RWPE2 (cell line): ENCODE measurements at regions not wholly inside any gene's neighbourhood (a gene's known extent, or its start where the extent isn't known, plus 50 kb on each side); places are given as distances from the start of the nearest gene placed in this dataset.

Experiments used
- ATAC-seq: fragments of 200-7000 bp; cut with Tn5 transposase; 3 replicates; pipeline ENCODE4 v1.9.1; 2021; ENCODE audit warnings: low read depth
- DNase-seq: peaks from one replicate; pipeline ENCODE4 v3.0.0-alpha.2; 2020; ENCODE audit warnings: low spot score
- H3K27ac ChIP-seq: fragments of 450-650 bp; 2 replicates; pipeline ENCODE4 v1.5.1; 2017; ENCODE audit warnings: mild to moderate bottlenecking; ENCODE audit not compliant: poor library complexity, severe bottlenecking
- H3K27me3 ChIP-seq: fragments of 250-450 bp; sonication (Bioruptor Pico); 2 replicates; pipeline ENCODE4 v1.5.1; 2021; ENCODE audit warnings: mild to moderate bottlenecking, moderate library complexity; ENCODE audit not compliant: insufficient read depth, poor library complexity, severe bottlenecking
- H3K36me3 ChIP-seq: fragments of 250-450 bp; sonication (Bioruptor Pico); 2 replicates; pipeline ENCODE4 v1.5.1; 2020; ENCODE audit warnings: low read depth, mild to moderate bottlenecking, moderate library complexity
- H3K4me1 ChIP-seq: fragments of 250-450 bp; sonication (Bioruptor Pico); 2 replicates; pipeline ENCODE4 v1.5.1; 2021; ENCODE audit warnings: mild to moderate bottlenecking, moderate library complexity; ENCODE audit not compliant: insufficient read depth, poor library complexity, severe bottlenecking
- H3K4me3 ChIP-seq: fragments of 250-450 bp; sonication (Bioruptor Pico); 2 replicates; pipeline ENCODE4 v1.5.1; 2021; ENCODE audit warnings: mild to moderate bottlenecking, moderate library complexity; ENCODE audit not compliant: severe bottlenecking
- H3K9me3 ChIP-seq: fragments of 250-450 bp; sonication (Bioruptor Pico); 2 replicates; pipeline ENCODE4 v1.5.1; 2021; ENCODE audit warnings: mild to moderate bottlenecking, moderate library complexity; ENCODE audit not compliant: severe bottlenecking
- CTCF ChIP-seq: fragments of 450-650 bp; IDR thresholded peaks from one replicate; pipeline ENCODE4 v1.5.1; 2017; ENCODE audit warnings: mild to moderate bottlenecking, moderate library complexity; ENCODE audit not compliant: poor library complexity, severe bottlenecking

GRCh38 chr22:26983311-26983710 is 325.9 kb downstream of the MIAT start:
- TF ChIP-seq CTCF = no peak
- ATAC-seq (peak; percentile 29; the same call in 1 of the 3 replicates), DNase-seq (no peak)
- Histone ChIP-seq H3K36me3 (no peaks in the 10 kb centered on the region), H3K9me3 (no peaks in the 10 kb centered on the region), H3K4me1 (no peaks in the 10 kb centered on the region), H3K27ac (no peak overlapping the region), H3K4me3 (no peak overlapping the region), H3K27me3 (peaks cover 17% of the 10 kb centered on the region)

GRCh38 chr22:26985206-26985605 is 327.8 kb downstream of the MIAT start:
- Histone ChIP-seq H3K27me3 (peaks cover 17% of the 10 kb centered on the region), H3K9me3 (no peaks in the 10 kb centered on the region), H3K36me3 (no peaks in the 10 kb centered on the region), H3K4me3 (no peak overlapping the region), H3K4me1 (no peaks in the 10 kb centered on the region), H3K27ac (no peak overlapping the region)
- no peak for TF ChIP-seq CTCF
- ATAC-seq (no peak), DNase-seq (no peak)

- H3K4me3 ChIP-seq = no peak overlapping the region
- peaks cover 17% of the 10 kb centered on the region for H3K27me3 ChIP-seq
- no peaks in the 10 kb centered on the region for H3K36me3 ChIP-seq
- H3K9me3 ChIP-seq = no peaks in the 10 kb centered on the region
- H3K27ac ChIP-seq = no peak overlapping the region
- no peaks in the 10 kb centered on the region for H3K4me1 ChIP-seq
- DNase-seq = no peak
- no peak for TF ChIP-seq CTCF
- ATAC-seq = no peak
Observed at GRCh38 chr22:26985931-26986782, 328.8 kb downstream of the MIAT start.

- H3K4me1 ChIP-seq = no peaks in the 10 kb centered on the region
- TF ChIP-seq CTCF = no peak
- ATAC-seq (no peak), DNase-seq (no peak)
- H3K27me3 ChIP-seq = peaks cover 17% of the 10 kb centered on the region
- H3K9me3 ChIP-seq = no peaks in the 10 kb centered on the region
- H3K4me3 ChIP-seq = no peak overlapping the region
- no peaks in the 10 kb centered on the region for H3K36me3 ChIP-seq
- no peak overlapping the region for H3K27ac ChIP-seq
Observed at GRCh38 chr22:26986884-26987283, 329.5 kb downstream of the MIAT start.
